SU-DHL-6 (cell line): ENCODE measurements at regions not wholly inside any gene's neighbourhood (a gene's known extent, or its start where the extent isn't known, plus 50 kb on each side); places are given as distances from the start of the nearest gene placed in this dataset.

ENCODE experiments used
- H2AFZ ChIP-seq: fragments of 200-600 bp; sonication (generic); 2 replicates; pipeline ENCODE4 v1.6.1; 2014; ENCODE audit warnings: low read depth, mild to moderate bottlenecking, moderate library complexity, mixed read lengths, antibody characterized with exemption, low read length; ENCODE audit not compliant: severe bottlenecking
- H3F3A ChIP-seq: fragments of 200-600 bp; shearing (Covaris generic); 2 replicates; pipeline ENCODE4 v1.6.0; 2016; ENCODE audit warnings: antibody characterized with exemption, mild to moderate bottlenecking; ENCODE audit not compliant: insufficient read depth
- H3K27ac ChIP-seq: fragments of 200-600 bp; sonication (generic); 2 replicates; pipeline ENCODE4 v1.5.1; 2016; ENCODE audit warnings: low read depth, mild to moderate bottlenecking, low read length, moderate library complexity, mixed read lengths
- H3K27me3 ChIP-seq: fragments of 200-600 bp; sonication (generic), shearing (Covaris generic); 2 replicates; pipeline ENCODE4 v1.6.0; 2014; ENCODE audit warnings: mild to moderate bottlenecking, low read length
- H3K36me3 ChIP-seq: fragments of 200-600 bp; sonication (generic); 2 replicates; pipeline ENCODE4 v1.6.1; 2014; ENCODE audit warnings: mild to moderate bottlenecking, low read length, mixed read lengths
- H3K4me2 ChIP-seq: fragments of 300-600, 200-600 bp; shearing (Covaris generic), sonication (generic); 2 replicates; pipeline ENCODE4 v1.6.0; 2014; ENCODE audit warnings: low read length, low read depth, mild to moderate bottlenecking; ENCODE audit not compliant: poor library complexity, severe bottlenecking
- H3K4me3 ChIP-seq: fragments of 200-600 bp; sonication (generic); 2 replicates; pipeline ENCODE4 v1.5.1; 2014; ENCODE audit warnings: antibody characterized with exemption, low read length, mild to moderate bottlenecking, mixed read lengths; ENCODE audit not compliant: insufficient read depth, poor library complexity, severe bottlenecking
- H3K79me2 ChIP-seq: fragments of 200-600 bp; sonication (generic); 2 replicates; pipeline ENCODE4 v1.6.1; 2014; ENCODE audit warnings: mild to moderate bottlenecking, low read length, moderate library complexity; ENCODE audit not compliant: insufficient read depth
- H3K9ac ChIP-seq: fragments of 200-600 bp; sonication (generic); 2 replicates; pipeline ENCODE4 v1.7.0; 2014; ENCODE audit warnings: mild to moderate bottlenecking, low read length
- H3K9me2 ChIP-seq: fragments of 200-600 bp; sonication (generic); replicated peaks from 2 replicates; pipeline ENCODE4 v1.6.1; 2014; ENCODE audit warnings: low read length; ENCODE audit not compliant: insufficient read depth
- H3K9me3 ChIP-seq: fragments of 200-600 bp; sonication (generic); 2 replicates; pipeline ENCODE4 v1.6.1; 2014; ENCODE audit warnings: low read length, mixed read lengths; ENCODE audit not compliant: insufficient read depth
- H4K20me1 ChIP-seq: fragments of 200-600 bp; sonication (generic); 2 replicates; pipeline ENCODE4 v1.6.1; 2014; ENCODE audit warnings: low read depth, mild to moderate bottlenecking, antibody characterized with exemption, low read length, moderate library complexity, mixed read lengths
- EZH2phosphoT487 ChIP-seq: fragments of 200-600 bp; sonication (generic), shearing (Covaris generic); conservative IDR thresholded peaks from 2 replicates; pipeline ENCODE4 v1.6.1; 2018; ENCODE audit warnings: mild to moderate bottlenecking, antibody characterized with exemption, low read length, moderate library complexity, mixed read lengths
- TF ChIP-seq, protein P1 (sequence below): fragments of 200-600 bp; sonication (generic); IDR thresholded peaks from one replicate; pipeline ENCODE4 v1.5.1; 2017; ENCODE audit warnings: antibody characterized with exemption, mild to moderate bottlenecking, low read length, moderate library complexity; ENCODE audit not compliant: insufficient read depth, poor library complexity, severe bottlenecking

DNA sequence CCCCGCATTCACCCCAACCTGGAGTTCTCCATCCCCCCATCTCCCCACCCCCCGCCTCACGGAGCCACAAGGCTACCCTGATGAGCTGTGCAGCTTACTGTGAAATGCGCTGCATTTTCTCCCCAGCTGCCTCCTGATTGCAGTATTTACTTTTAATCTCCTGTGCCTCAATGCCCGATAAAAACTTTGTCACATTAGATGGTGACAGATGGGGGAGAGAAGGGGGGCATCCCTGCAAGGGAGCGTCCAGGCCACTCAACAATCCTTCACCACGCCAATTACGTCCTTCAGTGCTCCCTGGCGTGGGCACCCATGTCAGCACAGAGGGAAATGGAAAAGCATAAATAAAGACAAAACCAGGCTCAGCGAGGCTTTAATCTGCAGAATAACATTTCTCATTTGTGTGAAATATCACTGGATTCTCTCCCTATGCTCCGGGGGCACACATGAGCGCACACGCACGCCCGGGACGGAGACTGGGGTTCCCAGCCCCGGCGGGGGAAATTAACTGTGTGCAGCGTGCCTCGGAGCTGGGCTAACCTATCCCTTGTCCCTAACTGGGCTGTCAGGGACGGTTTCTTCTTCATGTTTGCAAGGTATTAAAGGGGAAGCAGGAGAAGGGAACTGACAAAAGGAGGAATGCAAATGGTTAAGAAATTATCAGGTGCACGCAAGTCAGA lies 186.7 kb upstream of the VASH1 start:
- Histone ChIP-seq H3K27ac (no peak overlapping the region), H4K20me1 (no peaks in the 10 kb centered on the region), H3K4me2 (no peak overlapping the region), H3F3A (no peaks in the 10 kb centered on the region), H3K9me2 (no peaks in the 10 kb centered on the region), H3K9ac (no peak overlapping the region), H2AFZ (no peak overlapping the region), H3K79me2 (no peaks in the 10 kb centered on the region), H3K36me3 (no peaks in the 10 kb centered on the region), H3K9me3 (no peaks in the 10 kb centered on the region), H3K27me3 (no peaks in the 10 kb centered on the region), H3K4me3 (no peak overlapping the region)
- TF ChIP-seq, protein P1, sequence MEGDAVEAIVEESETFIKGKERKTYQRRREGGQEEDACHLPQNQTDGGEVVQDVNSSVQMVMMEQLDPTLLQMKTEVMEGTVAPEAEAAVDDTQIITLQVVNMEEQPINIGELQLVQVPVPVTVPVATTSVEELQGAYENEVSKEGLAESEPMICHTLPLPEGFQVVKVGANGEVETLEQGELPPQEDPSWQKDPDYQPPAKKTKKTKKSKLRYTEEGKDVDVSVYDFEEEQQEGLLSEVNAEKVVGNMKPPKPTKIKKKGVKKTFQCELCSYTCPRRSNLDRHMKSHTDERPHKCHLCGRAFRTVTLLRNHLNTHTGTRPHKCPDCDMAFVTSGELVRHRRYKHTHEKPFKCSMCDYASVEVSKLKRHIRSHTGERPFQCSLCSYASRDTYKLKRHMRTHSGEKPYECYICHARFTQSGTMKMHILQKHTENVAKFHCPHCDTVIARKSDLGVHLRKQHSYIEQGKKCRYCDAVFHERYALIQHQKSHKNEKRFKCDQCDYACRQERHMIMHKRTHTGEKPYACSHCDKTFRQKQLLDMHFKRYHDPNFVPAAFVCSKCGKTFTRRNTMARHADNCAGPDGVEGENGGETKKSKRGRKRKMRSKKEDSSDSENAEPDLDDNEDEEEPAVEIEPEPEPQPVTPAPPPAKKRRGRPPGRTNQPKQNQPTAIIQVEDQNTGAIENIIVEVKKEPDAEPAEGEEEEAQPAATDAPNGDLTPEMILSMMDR, result no peak
- no peak for TF ChIP-seq EZH2phosphoT487

DNA sequence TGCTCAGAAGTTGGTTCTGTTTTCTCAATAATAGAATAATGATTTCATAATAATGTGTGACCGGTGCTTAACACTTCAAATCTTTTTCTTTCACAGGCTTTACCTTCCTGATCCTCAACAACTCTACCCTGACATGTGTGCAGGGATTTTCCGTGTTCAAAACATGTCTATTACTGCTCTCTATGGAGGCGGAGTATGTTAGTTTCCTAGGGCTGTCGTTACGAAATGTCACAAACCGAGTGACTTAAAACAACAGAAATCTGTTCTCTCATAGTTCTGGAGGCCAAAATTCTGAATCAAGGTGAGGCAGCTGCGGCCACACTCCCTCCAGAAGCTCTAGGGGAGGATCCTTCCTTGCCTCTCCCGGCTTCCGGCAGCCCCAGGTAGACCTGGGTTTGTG lies 186.2 kb upstream of the VASH1 start:
- H3K79me2 ChIP-seq, result no peaks in the 10 kb centered on the region
- H3K27me3 ChIP-seq, result no peaks in the 10 kb centered on the region
- no peak overlapping the region for H3K27ac ChIP-seq
- H3K4me3 ChIP-seq, result no peak overlapping the region
- H3K9me3 ChIP-seq, result no peaks in the 10 kb centered on the region
- H3K9ac ChIP-seq, result no peak overlapping the region
- TF ChIP-seq, protein P1, result no peak
- TF ChIP-seq EZH2phosphoT487, result no peak
- H3F3A ChIP-seq, result no peaks in the 10 kb centered on the region
- no peak overlapping the region for H3K4me2 ChIP-seq
- H3K9me2 ChIP-seq, result no peaks in the 10 kb centered on the region
- H2AFZ ChIP-seq, result no peak overlapping the region
- H4K20me1 ChIP-seq, result no peaks in the 10 kb centered on the region
- H3K36me3 ChIP-seq, result no peaks in the 10 kb centered on the region

DNA sequence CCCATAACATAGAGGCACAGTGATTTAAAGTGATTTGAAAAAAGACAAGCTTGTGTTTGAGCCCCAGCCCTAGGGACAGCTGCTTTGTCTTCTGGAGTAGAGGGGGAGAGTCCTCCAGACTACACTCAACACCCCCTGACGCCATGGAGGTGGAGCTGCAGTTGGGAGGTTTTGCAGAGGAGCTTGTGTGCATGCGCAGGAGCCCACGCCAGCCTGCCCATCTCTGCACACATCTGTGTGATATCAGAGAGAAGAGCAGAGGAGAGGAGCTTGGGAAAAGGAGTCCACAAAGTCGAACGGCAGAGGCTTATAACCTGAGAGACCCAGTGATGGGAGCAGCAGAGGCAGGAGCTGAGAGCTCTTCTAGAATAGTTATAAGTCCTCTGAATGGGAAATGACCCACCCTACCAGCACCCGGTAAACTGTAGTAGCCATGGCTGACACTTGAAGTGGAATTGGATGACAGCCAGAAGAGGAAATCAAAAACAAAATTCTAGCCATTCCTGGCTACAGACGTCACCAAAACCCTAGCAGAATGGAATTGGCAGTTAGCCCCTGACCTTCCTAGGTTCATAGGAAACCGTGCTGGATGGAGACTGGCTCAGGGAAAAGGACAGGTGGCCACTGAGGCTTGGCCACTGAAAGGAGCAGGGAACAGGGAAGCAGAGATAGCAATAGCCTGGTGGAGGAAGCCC lies 185.1 kb upstream of the VASH1 start:
- no peak overlapping the region for H3K4me2 ChIP-seq
- no peak overlapping the region for H3K27ac ChIP-seq
- no peaks in the 10 kb centered on the region for H3K9me2 ChIP-seq
- no peak overlapping the region for H3K4me3 ChIP-seq
- no peaks in the 10 kb centered on the region for H3K9me3 ChIP-seq
- no peaks in the 10 kb centered on the region for H3K79me2 ChIP-seq
- H3K27me3 ChIP-seq, result no peaks in the 10 kb centered on the region
- H4K20me1 ChIP-seq, result no peaks in the 10 kb centered on the region
- H2AFZ ChIP-seq, result no peak overlapping the region
- no peaks in the 10 kb centered on the region for H3F3A ChIP-seq
- H3K36me3 ChIP-seq, result no peaks in the 10 kb centered on the region
- no peak for TF ChIP-seq EZH2phosphoT487
- TF ChIP-seq, protein P1, result no peak
- no peak overlapping the region for H3K9ac ChIP-seq
